HG03457 (cell line): ENCODE measurements at regions not wholly inside any gene's neighbourhood (a gene's known extent, or its start where the extent isn't known, plus 50 kb on each side); places are given as distances from the start of the nearest gene placed in this dataset.

Source experiments
- ATAC-seq: cut with Tn5 transposase; IDR thresholded peaks from one replicate; pipeline ENCODE4 v1.9.1; 2021; ENCODE audit warnings: moderate number of reproducible peaks; ENCODE audit not compliant: unreplicated experiment

GRCh38 chr20:16220826-16221225 is 352.4 kb downstream of the KIF16B start:
- ATAC-seq: no peak

- no peak for ATAC-seq
Observed at GRCh38 chr20:16219182-16219581, 354.1 kb downstream of the KIF16B start.

- no peak for ATAC-seq
Observed at GRCh38 chr20:16216914-16217230, 356.4 kb downstream of the KIF16B start.

GRCh38 chr20:16216227-16216913 is 356.9 kb downstream of the KIF16B start:
- no peak for ATAC-seq

GRCh38 chr20:16215041-16215440 is 358.2 kb downstream of the KIF16B start:
- no peak for ATAC-seq

GRCh38 chr20:16212790-16213189 is 360.5 kb downstream of the KIF16B start:
- ATAC-seq: no peak

- ATAC-seq: no peak
Observed at GRCh38 chr20:16209951-16210361, 363.3 kb downstream of the KIF16B start.

- ATAC-seq: no peak
Observed at GRCh38 chr20:16209357-16209756, 363.9 kb downstream of the KIF16B start.

- ATAC-seq: no peak
Observed at GRCh38 chr20:16208443-16208842, 364.8 kb downstream of the KIF16B start.

- no peak for ATAC-seq
Observed at GRCh38 chr20:16206817-16207216, 366.4 kb downstream of the KIF16B start.

GRCh38 chr20:16205507-16205906 is 367.7 kb downstream of the KIF16B start:
- ATAC-seq: no peak

- ATAC-seq: no peak
Observed at GRCh38 chr20:16203096-16203495, 370.2 kb downstream of the KIF16B start.

- no peak for ATAC-seq
Observed at GRCh38 chr20:16201191-16201590, 372.1 kb downstream of the KIF16B start.

- no peak for ATAC-seq
Observed at GRCh38 chr20:16197696-16198095, 375.6 kb downstream of the KIF16B start.

- no peak for ATAC-seq
Observed at GRCh38 chr20:16195671-16196070, 377.6 kb downstream of the KIF16B start.

GRCh38 chr20:16194617-16195360 is 378.5 kb downstream of the KIF16B start:
- ATAC-seq: no peak

GRCh38 chr20:16191496-16191895 is 381.8 kb downstream of the KIF16B start:
- no peak for ATAC-seq

GRCh38 chr20:16189371-16189770 is 383.9 kb downstream of the KIF16B start:
- ATAC-seq: no peak

- ATAC-seq: no peak
Observed at GRCh38 chr20:16187956-16188616, 385.2 kb downstream of the KIF16B start.

- ATAC-seq: no peak
Observed at GRCh38 chr20:16179919-16180318, 393.3 kb downstream of the KIF16B start.

- ATAC-seq: no peak
Observed at GRCh38 chr20:16179371-16179770, 393.9 kb downstream of the KIF16B start.

- no peak for ATAC-seq
Observed at GRCh38 chr20:16178546-16179135, 394.6 kb downstream of the KIF16B start.
